HCEC 1CT (cell line): ENCODE measurements at regions not wholly inside any gene's neighbourhood (a gene's known extent, or its start where the extent isn't known, plus 50 kb on each side); places are given as distances from the start of the nearest gene placed in this dataset.
"Not testable (repeated sequence)": the region's sequence is repeated elsewhere in the genome, so short reads cannot be mapped to it uniquely, and the experiment has no call there.

ENCODE experiments used
- DNase-seq: peaks from one replicate; pipeline ENCODE4 v3.0.0-alpha.2; 2017

DNA sequence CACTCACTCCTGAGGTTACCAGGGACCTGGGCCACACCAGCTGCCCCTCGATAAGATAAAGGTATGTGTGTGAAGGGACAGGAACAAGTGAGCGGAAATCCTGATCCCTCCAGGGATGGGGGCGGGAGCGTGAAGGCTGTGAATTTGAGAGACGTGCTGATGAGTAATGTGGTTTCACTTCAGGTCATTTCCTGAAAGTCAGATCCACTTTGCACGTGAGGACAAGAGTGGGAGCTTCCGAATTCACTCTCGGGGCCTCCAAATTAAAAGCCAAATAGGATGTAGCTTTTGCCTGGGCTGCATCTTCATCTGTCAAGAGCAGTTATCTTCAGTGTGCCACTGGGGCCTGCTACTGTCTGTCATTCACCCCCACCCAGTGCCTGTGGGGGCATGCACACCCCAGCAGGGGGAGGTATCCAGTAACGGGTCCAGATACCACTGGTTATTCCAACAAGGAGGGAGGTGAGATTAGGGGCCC lies 87.4 kb upstream of the LHX1 start:
- DNase-seq, result peak; percentile 59

GRCh38 chr17:36850790-36851189 lies 86.5 kb upstream of the LHX1 start:
- DNase-seq, result peak; percentile 83

DNA sequence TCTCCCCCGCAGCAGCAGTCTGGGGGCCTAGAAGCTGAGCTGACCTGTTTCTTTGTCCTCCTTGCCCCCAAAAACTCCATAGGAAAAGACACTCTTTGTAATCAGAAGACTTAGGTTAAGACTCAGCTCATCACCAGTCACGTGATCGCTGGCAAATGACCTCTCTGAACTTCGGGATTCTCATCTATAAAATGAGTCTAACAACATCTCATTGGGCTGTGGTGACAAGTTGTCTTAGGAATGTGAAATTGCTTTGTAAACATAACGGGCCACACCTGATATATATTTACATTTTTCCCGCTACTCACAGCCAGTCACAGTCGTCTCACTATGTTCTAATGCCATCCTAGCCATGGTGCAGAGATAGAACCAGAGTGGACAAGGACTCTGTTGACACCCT lies 86.0 kb upstream of the LHX1 start:
- DNase-seq, result peak; percentile 66

- DNase-seq, result not testable (repeated sequence)
These were observed 84.8 kb upstream of the LHX1 start for GRCh38 chr17:36852478-36852877.

GRCh38 chr17:36854982-36855381 lies 82.3 kb upstream of the LHX1 start:
- DNase-seq, result no peak

DNA sequence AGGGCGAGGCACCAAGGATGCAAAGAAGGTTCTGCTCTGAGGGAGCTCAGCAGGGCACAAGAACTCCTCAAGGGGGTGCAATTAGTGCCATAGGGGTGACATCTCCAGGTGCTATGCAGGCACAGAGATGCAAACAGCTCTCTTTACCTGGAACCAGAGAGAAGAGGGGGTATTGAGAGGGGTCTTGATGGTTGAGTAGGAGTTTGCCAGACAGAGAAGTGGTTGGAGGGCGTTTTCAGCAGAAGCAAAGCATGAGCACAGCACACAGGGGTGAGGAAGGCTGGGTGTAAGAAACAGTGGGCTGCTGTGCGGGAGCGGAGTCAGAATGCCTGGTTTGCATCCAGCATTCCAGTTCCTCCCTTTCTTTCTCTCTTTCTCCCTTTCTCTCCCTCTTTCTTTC lies 81.8 kb upstream of the LHX1 start:
- no peak for DNase-seq

- no peak for DNase-seq
These were observed 81.1 kb upstream of the LHX1 start for GRCh38 chr17:36856222-36856621.

DNA sequence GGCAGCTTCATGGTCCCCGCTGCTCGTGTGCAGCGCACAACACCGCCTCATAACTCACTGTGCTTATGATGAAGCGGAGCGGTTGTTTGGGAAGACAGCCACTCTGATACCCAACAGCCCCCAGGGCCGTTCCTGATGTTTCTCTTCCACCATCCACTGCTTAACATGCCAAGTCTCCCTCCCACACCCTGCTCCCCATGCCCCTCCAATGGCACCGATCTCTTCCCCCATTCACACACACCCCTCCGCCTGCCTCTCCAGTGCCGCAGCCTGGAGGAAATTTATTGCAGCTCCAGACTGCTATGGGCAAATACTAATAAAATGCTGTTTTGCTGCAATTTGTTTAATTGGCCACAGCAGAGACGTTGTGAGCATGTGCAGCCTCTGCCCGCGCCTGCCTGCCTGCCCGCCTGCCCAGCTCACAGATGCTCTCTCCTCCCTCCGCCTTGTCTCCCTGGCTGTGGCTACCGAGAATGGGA lies 80.3 kb upstream of the LHX1 start:
- no peak for DNase-seq

DNA sequence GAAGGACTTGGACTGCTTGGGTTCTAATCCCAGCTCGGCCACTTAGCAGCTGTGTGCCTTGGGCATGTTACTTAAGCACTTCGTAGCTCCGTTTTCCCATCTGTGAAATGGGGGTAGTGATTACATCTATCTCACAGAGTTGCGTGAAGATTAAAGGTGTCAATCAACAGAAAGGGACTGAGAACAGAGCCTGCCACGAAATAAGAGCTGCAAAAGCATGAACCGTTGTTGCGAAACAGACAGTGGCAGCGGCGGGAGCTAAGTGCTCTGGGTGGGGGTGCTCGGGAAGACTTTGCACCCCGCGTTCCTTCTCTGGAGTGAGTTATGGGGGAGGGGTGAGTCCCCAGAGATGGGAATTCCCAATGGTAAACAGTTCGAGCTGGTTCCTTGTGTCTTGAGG lies 79.6 kb upstream of the LHX1 start:
- no peak for DNase-seq

DNA sequence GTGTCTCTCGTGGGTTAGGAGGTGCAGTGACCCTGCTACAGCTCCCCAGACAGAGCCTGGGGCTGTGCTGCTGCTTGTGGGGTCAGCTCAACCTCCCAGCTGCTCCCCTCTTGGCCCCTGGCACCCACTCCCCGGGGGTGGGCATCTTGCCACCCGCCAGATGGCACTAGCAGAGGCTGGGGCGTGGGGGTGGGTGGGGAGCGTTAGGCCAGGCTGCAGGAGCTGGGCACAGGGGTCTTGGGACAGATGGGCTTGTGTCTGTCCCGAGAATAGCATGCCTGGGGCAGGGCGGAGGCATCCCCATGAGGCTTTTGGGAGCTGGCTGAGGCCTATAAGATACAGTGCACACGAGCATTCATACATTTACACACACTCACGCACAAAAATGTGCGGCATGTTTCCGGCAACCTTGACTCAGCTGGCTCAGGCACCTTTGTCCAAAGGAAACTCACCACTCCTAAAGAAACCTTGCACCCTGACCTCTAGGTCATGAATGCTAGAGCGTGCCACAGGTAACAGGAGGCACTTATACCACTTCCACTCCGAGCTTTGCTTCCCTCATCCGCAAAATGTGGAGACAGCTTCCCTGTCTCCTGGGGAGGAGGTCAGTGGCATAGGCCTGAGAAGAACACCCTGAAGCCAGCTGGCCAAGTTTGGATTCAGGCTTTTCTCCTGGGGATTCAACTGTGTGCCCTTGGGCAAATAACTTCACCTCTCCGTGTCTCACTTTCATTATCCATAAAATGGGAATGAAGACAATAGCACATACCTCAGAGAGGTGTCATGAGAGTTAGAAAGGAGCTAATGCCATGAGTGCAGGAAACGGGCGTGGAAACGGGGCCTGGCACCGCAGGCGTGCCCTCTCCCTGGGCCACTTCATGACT lies 78.9 kb upstream of the LHX1 start:
- DNase-seq, result no peak

DNA sequence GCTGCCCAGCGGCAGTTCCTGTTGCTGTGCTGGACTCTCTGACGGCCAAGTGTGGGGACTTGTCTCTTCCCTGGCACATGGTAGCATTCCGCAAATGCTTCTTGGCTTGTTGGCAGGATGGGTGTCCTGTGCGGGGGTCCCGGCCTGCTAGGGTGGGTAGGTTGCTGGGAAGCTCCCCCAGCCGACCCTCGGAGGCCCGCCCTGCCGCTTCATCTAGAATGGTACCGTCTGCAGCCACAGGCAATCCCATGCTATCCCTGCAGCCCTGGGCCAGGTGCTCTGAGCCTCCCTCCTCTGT lies 78.3 kb upstream of the LHX1 start:
- no peak for DNase-seq

GRCh38 chr17:36859706-36860105 lies 77.6 kb upstream of the LHX1 start:
- DNase-seq, result no peak

DNA sequence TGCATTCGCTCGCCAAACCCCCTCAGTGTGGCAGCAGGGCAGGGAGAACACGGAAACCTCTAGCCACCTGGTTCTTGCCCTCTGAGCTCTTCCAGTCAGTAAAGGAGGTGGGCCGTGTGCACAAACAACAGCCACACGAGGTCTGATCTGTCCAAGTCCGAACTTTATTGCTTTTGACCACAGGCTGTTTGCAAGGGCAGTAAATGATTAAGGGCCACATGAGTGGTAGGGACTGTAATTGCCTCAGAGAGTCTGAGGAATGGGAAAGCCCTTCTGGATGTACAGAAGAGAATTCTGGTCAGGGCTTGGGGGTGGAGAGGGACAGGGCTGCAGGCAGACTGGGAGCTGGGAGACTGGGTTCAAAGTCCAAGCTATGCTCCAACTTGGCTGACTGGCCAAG lies 75.7 kb upstream of the LHX1 start:
- DNase-seq, result no peak

GRCh38 chr17:36862116-36862920 lies 75.0 kb upstream of the LHX1 start:
- DNase-seq, result no peak

DNA sequence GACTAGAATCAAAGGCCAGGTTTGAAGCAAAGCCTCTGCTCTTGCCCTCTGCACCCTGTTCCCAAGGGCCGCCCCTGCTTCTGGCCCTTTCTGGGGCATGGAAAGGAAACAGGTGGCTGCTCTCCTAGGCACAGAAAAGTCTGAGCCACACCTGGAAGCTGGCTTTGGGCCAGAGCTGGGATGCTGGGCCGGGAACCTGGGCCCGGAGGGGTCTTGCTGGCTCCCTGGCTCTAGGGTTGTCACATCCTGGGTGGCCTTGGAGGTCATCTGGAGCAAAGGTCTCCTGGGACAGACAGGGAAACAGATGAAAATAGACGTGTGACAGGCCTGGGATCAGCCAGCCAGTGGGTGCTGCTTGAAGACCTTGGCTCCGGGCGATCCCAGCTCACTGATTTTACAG lies 74.1 kb upstream of the LHX1 start:
- DNase-seq, result no peak

GRCh38 chr17:36863676-36864612 lies 73.3 kb upstream of the LHX1 start:
- no peak for DNase-seq

- DNase-seq, result no peak
These were observed 72.3 kb upstream of the LHX1 start for GRCh38 chr17:36864827-36865430.

GRCh38 chr17:36867716-36868341 lies 69.4 kb upstream of the LHX1 start:
- no peak for DNase-seq

- DNase-seq, result no peak
These were observed 68.5 kb upstream of the LHX1 start for GRCh38 chr17:36868777-36869176.

DNA sequence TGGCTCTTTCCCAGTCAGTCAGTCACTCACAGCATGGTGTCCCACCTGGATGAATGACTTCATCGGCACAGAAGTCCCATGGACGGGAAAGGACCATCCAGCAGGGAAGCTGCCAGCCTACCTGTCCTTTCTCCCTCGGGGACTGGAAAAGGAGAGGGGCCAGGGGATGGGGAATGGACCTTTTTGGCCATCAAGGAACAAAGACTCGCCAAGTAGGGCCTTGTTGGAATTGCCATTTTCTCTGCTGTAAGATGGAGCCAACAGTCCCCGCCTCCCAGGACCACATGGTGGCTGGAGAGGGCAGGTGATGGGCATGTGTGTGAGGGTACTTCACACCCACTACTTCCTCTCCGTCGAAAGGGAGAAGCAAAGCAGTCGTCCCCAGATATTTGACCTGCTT lies 67.8 kb upstream of the LHX1 start:
- DNase-seq, result no peak

DNA sequence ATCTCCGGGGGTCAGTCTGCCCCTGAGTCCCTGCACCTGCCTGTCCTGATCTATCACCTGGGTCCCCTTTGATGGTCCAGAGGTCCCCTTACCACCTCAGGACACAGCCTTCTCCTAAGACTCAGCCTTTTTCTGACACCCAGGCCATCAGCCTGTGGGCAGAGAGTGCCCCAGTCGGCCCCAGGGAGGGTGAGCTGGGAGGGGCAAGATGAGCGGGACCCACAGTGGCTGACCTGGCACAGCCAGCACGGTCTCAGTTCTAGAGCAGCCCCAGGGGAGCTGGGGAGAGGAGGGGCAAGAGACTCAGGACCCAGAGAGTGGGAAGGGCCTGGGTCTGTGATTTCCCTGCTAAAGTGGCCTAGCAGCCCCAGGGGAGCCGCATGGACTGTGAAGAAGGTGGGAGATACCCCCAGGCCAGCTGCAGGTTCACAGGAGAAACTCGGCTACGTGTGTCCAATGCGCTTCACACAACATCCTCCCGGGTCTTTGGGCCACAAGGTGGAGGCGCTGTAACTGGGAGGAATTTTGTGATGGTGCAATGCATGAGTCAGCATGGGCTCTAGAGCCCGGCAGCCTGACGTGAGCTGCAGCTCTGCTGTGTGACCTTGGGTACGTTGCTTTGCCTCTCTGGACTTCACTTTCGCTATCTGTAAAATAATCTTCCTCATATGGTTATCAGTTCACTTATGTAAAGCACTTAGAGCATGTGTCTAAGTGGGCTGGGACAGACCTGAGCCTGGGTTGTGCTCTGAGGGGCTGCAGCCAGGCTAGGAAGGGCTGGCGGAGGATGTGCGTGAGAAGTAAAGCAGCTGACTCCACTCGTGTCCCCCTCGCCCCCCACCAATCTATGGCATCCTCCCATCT lies 67.2 kb upstream of the LHX1 start:
- peak; percentile 62 for DNase-seq
